Spleen (tissue), 7 donors: ENCODE measurements at regions not wholly inside any gene's neighbourhood (a gene's known extent, or its start where the extent isn't known, plus 50 kb on each side); places are given as distances from the start of the nearest gene placed in this dataset.

Experiments
- POLR2A ChIP-seq, 3 donors: fragments of 450-650 bp; IDR thresholded peaks; one replicate each; pipeline ENCODE4 v1.5.1; 2017; ENCODE audit warnings: antibody characterized with exemption in 3 of 3, mild to moderate bottlenecking in 1 of 3
- TF ChIP-seq, protein P1 (sequence below), 11 experiments: fragments of 200-600 bp in 7 of 11; fragments of 450-650 bp in 4 of 11; sonication (generic) in 4 of 11; IDR thresholded peaks in 8 of 11; conservative IDR thresholded peaks in 3 of 11; 1 replicate in 7 of 11; 2 replicates in 4 of 11; pipeline versions ENCODE4 v1.4.0 to v1.8.0; 2016 to 2021; ENCODE audit warnings: antibody characterized with exemption in 11 of 11, inconsistent platforms in 4 of 11, mild to moderate bottlenecking in 1 of 11
- donor health status: DM: no; HTN: no; CAD: no; lungs with moderate emphysema.
- donor health status: DM: no; HTN: no; CAD: no.
- donor health status: DM: no; HTN: no; CAD: no.

DNA sequence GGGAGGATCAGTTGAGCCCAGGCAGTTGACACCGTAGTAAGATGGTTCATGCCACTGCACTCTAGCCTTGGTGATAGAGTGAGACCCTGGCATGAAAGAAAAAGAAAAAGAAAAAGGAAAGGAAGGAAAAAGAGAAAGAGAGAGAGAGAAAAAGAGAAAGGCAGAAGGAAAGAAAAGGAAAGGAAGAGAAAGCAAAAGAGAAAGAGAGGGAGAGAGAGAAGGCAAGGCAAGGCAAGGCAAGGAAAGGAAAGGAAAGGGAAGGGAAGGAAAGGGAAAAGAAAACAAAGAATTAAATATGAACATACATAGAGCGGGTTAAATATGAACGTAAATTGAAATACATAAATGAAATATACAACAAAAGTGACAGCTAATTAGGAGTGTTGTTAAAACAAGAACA lies 167.5 kb upstream of the SETBP1 start:
- TF ChIP-seq, protein P1, sequence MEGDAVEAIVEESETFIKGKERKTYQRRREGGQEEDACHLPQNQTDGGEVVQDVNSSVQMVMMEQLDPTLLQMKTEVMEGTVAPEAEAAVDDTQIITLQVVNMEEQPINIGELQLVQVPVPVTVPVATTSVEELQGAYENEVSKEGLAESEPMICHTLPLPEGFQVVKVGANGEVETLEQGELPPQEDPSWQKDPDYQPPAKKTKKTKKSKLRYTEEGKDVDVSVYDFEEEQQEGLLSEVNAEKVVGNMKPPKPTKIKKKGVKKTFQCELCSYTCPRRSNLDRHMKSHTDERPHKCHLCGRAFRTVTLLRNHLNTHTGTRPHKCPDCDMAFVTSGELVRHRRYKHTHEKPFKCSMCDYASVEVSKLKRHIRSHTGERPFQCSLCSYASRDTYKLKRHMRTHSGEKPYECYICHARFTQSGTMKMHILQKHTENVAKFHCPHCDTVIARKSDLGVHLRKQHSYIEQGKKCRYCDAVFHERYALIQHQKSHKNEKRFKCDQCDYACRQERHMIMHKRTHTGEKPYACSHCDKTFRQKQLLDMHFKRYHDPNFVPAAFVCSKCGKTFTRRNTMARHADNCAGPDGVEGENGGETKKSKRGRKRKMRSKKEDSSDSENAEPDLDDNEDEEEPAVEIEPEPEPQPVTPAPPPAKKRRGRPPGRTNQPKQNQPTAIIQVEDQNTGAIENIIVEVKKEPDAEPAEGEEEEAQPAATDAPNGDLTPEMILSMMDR (IDR thresholded peaks at IDR 0.05 in 8 of 11, conservative IDR thresholded peaks at IDR 0.05 in 3 of 11): no peak
- TF ChIP-seq POLR2A (IDR thresholded peaks at IDR 0.05): no peak
